GM18951 (cell line): ENCODE measurements at regions not wholly inside any gene's neighbourhood (a gene's known extent, or its start where the extent isn't known, plus 50 kb on each side); places are given as distances from the start of the nearest gene placed in this dataset.
"Not testable (repeated sequence)": the region's sequence is repeated elsewhere in the genome, so short reads cannot be mapped to it uniquely, and the experiment has no call there.

Experiments used
- POLR2A ChIP-seq: IDR thresholded peaks from 4 replicates; pipeline ENCODE4 v1.6.1; 2011; ENCODE audit warnings: mild to moderate bottlenecking; ENCODE audit not compliant: insufficient read length, insufficient read depth; ENCODE audit errors: extremely low read depth
- in situ Hi-C: fragments of 300-500 bp; cut with MboI; formaldehyde crosslinking; loops from one replicate; pipeline ENCODE4 v1.12.0; 2022; ENCODE audit warnings: low sequenced_read_pairs, mixed read lengths, inconsistent platforms; ENCODE audit not compliant: unreplicated experiment

- in situ Hi-C loops = no loop called here
- no peak for TF ChIP-seq POLR2A
These were observed 114.5 kb upstream of the SLC1A3 start for GRCh38 chr5:36491856-36492255.

- in situ Hi-C loops = no loop called here
- no peak for TF ChIP-seq POLR2A
These were observed 113.3 kb upstream of the SLC1A3 start for GRCh38 chr5:36492984-36493654.

- in situ Hi-C loops = no loop called here
- TF ChIP-seq POLR2A = no peak
These were observed 112.4 kb upstream of the SLC1A3 start for GRCh38 chr5:36494028-36494427.

GRCh38 chr5:36494841-36495601 lies 111.4 kb upstream of the SLC1A3 start:
- TF ChIP-seq POLR2A = no peak
- in situ Hi-C loops = no loop called here

- no peak for TF ChIP-seq POLR2A
- in situ Hi-C loops = no loop called here
These were observed 110.8 kb upstream of the SLC1A3 start for GRCh38 chr5:36495611-36496010.

GRCh38 chr5:36496471-36496870 lies 109.9 kb upstream of the SLC1A3 start:
- in situ Hi-C loops = no loop called here
- TF ChIP-seq POLR2A = no peak

GRCh38 chr5:36502608-36503007 lies 103.8 kb upstream of the SLC1A3 start:
- in situ Hi-C loops = loop anchor here (10.0 kb wide), 1 partner anchor 88 kb away; no protein-coding TSS in a partner anchor
- no peak for TF ChIP-seq POLR2A

- in situ Hi-C loops = loop anchor here (10.0 kb wide), 1 partner anchor 90 kb away; no protein-coding TSS in a partner anchor
- TF ChIP-seq POLR2A = no peak
These were observed 101.4 kb upstream of the SLC1A3 start for GRCh38 chr5:36505021-36505420.

- in situ Hi-C loops = loop anchor here (10.0 kb wide), 1 partner anchor 93 kb away; no protein-coding TSS in a partner anchor
- no peak for TF ChIP-seq POLR2A
These were observed 99.0 kb upstream of the SLC1A3 start for GRCh38 chr5:36507332-36507952.

GRCh38 chr5:36508331-36508730 lies 98.1 kb upstream of the SLC1A3 start:
- in situ Hi-C loops = loop anchor here (10.0 kb wide), 1 partner anchor 94 kb away; no protein-coding TSS in a partner anchor

GRCh38 chr5:36513647-36514046 lies 92.8 kb upstream of the SLC1A3 start:
- in situ Hi-C loops = not testable (repeated sequence)

- no peak for TF ChIP-seq POLR2A
- in situ Hi-C loops = no loop called here
These were observed 86.5 kb upstream of the SLC1A3 start for GRCh38 chr5:36519881-36520280.

GRCh38 chr5:36521219-36521618 lies 85.2 kb upstream of the SLC1A3 start:
- TF ChIP-seq POLR2A = no peak
- in situ Hi-C loops = no loop called here
